ENCODE measurements at regions not wholly inside any gene's neighbourhood (a gene's known extent, or its start where the extent isn't known, plus 50 kb on each side); places are given as distances from the start of the nearest gene placed in this dataset.

- no peak for TF ChIP-seq CTCF (conservative IDR thresholded peaks at IDR 0.05 in 1 of 2, IDR thresholded peaks at IDR 0.05 in 1 of 2; ENCODE audit: low read depth in 1 of 2, low read length in 2 of 2)
- no peak for TF ChIP-seq EZH2 (IDR thresholded peaks at IDR 0.05; ENCODE audit: low read length, missing control alignments)
Observed at GRCh38 chr2:223460209-223460608, 142.0 kb downstream of the SCG2 start.

All from fibroblast of lung (primary cell).